Stimulated activated naive CD8-positive, alpha-beta T cell treated with anti-CD3 and anti-CD28 coated beads, Interleukin-15, Interleukin-2, amounts not matched to agents 100 ng/mL and 50 ng/mL, for 24 hours (primary cell): ENCODE measurements at regions not wholly inside any gene's neighbourhood (a gene's known extent, or its start where the extent isn't known, plus 50 kb on each side); places are given as distances from the start of the nearest gene placed in this dataset.

Source experiments
- H3K27ac Mint-ChIP-seq: one replicate; pipeline ENCODE4 v1.8.0; 2021; ENCODE audit warnings: mild to moderate bottlenecking, mixed read lengths
- H3K27me3 Mint-ChIP-seq: one replicate; pipeline ENCODE4 v1.8.0; 2021; ENCODE audit warnings: mixed read lengths
- H3K36me3 Mint-ChIP-seq: one replicate; pipeline ENCODE4 v1.8.0; 2021; ENCODE audit warnings: low read depth, mixed read lengths
- H3K4me1 Mint-ChIP-seq: one replicate; pipeline ENCODE4 v1.8.0; 2021; ENCODE audit warnings: low read depth, mixed read lengths
- H3K4me3 Mint-ChIP-seq: one replicate; pipeline ENCODE4 v1.8.0; 2021; ENCODE audit warnings: mild to moderate bottlenecking, mixed read lengths
- H3K9me3 Mint-ChIP-seq: one replicate; pipeline ENCODE4 v1.8.0; 2021; ENCODE audit warnings: mixed read lengths

GRCh38 chr5:1748271-1748670 is 51.4 kb downstream of the MRPL36 start:
- Mint-ChIP-seq H3K27me3 (peaks cover 2% of the 10 kb centered on the region), H3K4me1 (no peaks in the 10 kb centered on the region), H3K36me3 (no peaks in the 10 kb centered on the region), H3K27ac (no peak overlapping the region), H3K4me3 (no peak overlapping the region), H3K9me3 (no peaks in the 10 kb centered on the region)

DNA sequence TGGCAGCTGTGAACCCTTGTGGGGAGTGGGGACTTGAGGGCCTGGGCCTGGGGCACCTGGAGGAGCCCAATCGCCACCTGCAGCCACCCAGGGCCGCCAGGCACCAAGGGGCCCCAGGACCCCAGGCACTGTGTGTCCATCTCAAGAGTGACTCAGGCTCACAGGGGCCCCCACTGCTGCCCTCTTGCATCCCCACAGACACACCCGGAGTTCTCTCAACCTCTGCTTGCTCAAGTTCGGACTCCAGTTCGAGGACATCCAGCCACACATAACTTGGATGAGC is 51.9 kb downstream of the MRPL36 start:
- H3K4me1 Mint-ChIP-seq: no peaks in the 10 kb centered on the region
- H3K9me3 Mint-ChIP-seq: no peaks in the 10 kb centered on the region

DNA sequence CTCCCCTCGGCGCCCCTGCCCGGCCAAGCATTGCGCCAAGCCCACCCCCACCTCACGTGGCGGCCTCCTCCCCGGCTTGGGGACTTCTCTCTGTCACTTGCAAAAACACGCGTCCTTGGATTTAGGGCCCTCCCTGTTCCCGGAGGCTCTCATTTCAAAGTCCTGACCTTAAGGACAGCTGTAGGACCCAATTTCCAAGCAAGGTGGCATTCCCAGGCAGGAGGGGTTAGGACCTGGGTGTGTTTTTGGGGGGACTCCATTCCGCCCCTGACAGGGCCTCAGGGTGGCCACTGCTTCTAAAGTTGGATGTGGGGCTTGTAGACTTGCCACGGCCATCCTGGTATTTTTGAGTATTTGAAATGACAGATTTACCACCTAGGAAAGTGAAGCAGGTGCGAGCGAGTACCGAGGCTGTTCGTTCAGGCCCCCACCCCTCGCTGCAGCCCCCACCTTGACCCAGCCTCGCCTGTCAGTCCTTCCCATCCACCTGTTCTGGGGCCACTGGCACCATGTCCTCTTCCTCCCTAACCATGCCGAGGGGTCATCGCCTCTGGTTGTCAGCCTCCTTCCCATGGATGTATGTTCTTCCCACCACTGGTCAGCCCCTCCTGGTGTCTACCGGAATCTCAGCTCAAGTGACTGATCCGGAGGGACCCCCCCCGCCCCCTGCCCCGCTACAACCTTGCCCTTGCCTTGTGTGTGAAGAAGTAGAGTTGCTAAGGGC is 52.4 kb downstream of the MRPL36 start:
- Mint-ChIP-seq H3K4me1 (no peaks in the 10 kb centered on the region), H3K27me3 (peaks cover 10% of the 10 kb centered on the region), H3K4me3 (no peak overlapping the region), H3K9me3 (no peaks in the 10 kb centered on the region), H3K27ac (no peak overlapping the region), H3K36me3 (no peaks in the 10 kb centered on the region)

More for the DNA sequence above, 51.9 kb downstream of the MRPL36 start:
- Mint-ChIP-seq H3K36me3 (no peaks in the 10 kb centered on the region), H3K27me3 (peaks cover 5% of the 10 kb centered on the region), H3K27ac (no peak overlapping the region), H3K4me3 (no peak overlapping the region)

DNA sequence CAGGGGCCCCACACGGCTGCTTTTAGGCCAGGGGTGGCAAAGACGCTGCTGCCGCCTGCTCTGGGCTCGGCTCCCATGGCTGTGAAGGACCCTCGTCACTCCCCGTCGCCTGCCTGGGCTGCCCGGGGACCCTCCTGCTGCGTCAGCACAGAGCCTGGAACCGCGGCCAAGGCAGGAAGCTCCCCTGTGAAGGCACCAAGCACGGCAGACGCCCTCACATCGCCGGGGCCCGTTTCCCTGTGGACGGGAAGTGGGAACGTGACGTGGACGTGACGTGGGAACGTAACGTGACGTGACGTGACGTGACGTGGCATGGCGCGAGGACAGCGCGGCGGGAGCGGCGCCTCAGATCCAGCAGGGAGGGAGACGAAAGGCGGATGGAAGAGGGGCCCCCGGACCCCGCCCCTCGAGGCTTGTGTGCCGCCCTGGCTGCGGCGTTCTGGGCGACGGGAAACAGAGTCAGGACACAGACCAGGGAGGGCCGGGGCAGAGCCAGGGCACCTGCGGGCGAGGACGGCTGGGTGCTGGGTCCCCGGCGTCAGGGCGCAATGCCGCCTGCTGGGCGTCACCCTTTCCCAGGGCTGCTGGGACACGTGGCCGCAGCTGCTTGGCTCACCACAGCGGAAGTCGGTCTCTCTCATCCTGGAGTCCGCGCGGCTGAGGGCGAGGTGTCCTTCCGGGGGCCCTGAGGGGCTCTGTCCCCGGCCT is 53.1 kb downstream of the MRPL36 start:
- H3K36me3 Mint-ChIP-seq: no peaks in the 10 kb centered on the region
- no peaks in the 10 kb centered on the region for H3K9me3 Mint-ChIP-seq
- no peak overlapping the region for H3K27ac Mint-ChIP-seq
- no peak overlapping the region for H3K4me3 Mint-ChIP-seq
- H3K27me3 Mint-ChIP-seq: peaks cover 11% of the 10 kb centered on the region
- no peaks in the 10 kb centered on the region for H3K4me1 Mint-ChIP-seq

DNA sequence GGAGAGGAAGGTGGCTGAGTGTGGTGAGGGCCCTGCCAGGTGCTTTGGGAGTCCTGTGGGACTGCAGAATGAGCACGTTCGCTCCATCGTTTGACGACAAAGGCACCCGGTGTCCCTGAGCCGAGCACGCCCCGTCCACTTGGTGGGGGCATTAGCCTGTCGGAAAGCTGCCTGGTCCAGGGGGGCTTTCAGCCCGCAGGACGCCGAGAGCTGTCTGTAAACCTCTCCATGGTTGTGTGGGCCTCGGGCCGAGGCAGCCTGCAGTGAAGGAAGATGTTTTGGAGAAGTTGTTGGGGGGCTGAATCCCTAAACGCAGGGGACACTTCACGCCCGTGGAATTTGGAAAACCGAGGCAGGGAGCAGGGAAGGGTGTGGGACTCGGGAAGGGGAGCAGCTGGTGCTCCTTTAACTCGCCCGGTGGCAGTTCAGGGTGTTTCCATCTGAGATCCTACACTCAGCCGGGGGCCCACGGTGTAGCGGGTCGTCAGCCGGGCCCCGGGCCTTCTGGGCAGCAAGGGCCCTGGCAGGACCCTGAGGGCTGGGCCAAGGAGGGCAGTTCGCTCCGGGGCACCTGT is 53.8 kb downstream of the MRPL36 start:
- H3K27ac Mint-ChIP-seq: no peak overlapping the region
- H3K9me3 Mint-ChIP-seq: peaks cover 3% of the 10 kb centered on the region

GRCh38 chr5:1745123-1745795 is 54.4 kb downstream of the MRPL36 start:
- no peaks in the 10 kb centered on the region for H3K36me3 Mint-ChIP-seq
- H3K27ac Mint-ChIP-seq: no peak overlapping the region
- peaks cover 21% of the 10 kb centered on the region for H3K27me3 Mint-ChIP-seq
- H3K4me1 Mint-ChIP-seq: no peaks in the 10 kb centered on the region
- no peak overlapping the region for H3K4me3 Mint-ChIP-seq
- peaks cover 7% of the 10 kb centered on the region for H3K9me3 Mint-ChIP-seq

More for the DNA sequence above, 53.8 kb downstream of the MRPL36 start:
- no peaks in the 10 kb centered on the region for H3K36me3 Mint-ChIP-seq
- peaks cover 15% of the 10 kb centered on the region for H3K27me3 Mint-ChIP-seq
- H3K4me3 Mint-ChIP-seq: no peak overlapping the region
- no peaks in the 10 kb centered on the region for H3K4me1 Mint-ChIP-seq

DNA sequence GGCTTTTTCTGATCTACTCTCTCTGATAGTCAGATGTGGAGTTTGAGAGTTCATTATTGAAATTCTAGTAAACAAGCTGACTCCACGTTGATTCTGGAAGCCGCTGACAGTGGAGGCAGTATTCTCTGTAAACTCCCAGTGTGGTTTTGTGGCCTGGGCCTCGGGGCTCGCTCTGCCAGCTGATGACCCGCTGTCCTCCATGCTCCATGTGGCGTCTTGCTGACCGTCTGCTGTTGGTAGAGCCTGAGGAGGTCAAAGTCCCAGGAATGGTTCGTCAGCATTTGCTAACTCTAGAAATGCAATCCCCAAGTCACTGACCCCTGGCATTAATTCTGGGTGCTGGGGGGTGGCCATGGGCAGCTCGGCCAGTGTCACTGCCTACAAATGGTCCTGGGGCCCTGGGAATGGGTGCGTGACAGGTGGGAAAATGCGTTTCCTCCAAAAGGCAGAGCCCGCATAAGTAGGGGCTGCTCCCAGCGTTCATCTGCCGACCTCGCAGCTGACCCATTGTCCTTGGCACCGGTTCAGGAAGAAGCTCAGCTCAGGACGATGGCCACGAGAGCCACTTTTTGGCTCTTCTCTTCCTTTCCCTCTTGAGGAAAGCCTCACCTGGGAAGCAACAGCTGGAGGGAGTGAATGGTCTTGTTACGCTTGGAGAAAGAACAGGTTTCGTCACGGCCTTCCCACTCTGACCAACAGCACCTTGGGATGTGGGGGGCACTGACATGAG is 55.1 kb downstream of the MRPL36 start:
- Mint-ChIP-seq H3K36me3 (no peaks in the 10 kb centered on the region), H3K9me3 (peaks cover 7% of the 10 kb centered on the region), H3K4me1 (no peaks in the 10 kb centered on the region), H3K27ac (no peak overlapping the region), H3K27me3 (peaks cover 25% of the 10 kb centered on the region), H3K4me3 (no peak overlapping the region)

DNA sequence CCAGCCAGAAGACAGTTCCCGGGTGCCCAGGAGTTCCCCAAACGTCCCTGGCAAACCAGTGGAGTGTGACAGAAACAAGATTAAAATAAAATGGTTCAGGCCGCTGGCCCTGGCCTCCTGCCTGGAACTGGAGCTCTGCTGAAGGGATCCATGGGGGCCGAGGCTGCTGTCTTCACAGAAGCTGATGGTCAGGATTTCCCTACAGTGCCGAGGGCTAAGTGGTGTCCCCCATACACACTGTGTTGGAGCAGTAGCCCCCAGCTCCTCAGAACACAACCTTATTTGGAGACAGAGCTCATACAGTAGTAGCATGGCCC is 55.9 kb downstream of the MRPL36 start:
- H3K27me3 Mint-ChIP-seq: peaks cover 27% of the 10 kb centered on the region
- peaks cover 7% of the 10 kb centered on the region for H3K9me3 Mint-ChIP-seq
- H3K4me1 Mint-ChIP-seq: no peaks in the 10 kb centered on the region
- H3K36me3 Mint-ChIP-seq: no peaks in the 10 kb centered on the region
- H3K4me3 Mint-ChIP-seq: no peak overlapping the region
- no peak overlapping the region for H3K27ac Mint-ChIP-seq

DNA sequence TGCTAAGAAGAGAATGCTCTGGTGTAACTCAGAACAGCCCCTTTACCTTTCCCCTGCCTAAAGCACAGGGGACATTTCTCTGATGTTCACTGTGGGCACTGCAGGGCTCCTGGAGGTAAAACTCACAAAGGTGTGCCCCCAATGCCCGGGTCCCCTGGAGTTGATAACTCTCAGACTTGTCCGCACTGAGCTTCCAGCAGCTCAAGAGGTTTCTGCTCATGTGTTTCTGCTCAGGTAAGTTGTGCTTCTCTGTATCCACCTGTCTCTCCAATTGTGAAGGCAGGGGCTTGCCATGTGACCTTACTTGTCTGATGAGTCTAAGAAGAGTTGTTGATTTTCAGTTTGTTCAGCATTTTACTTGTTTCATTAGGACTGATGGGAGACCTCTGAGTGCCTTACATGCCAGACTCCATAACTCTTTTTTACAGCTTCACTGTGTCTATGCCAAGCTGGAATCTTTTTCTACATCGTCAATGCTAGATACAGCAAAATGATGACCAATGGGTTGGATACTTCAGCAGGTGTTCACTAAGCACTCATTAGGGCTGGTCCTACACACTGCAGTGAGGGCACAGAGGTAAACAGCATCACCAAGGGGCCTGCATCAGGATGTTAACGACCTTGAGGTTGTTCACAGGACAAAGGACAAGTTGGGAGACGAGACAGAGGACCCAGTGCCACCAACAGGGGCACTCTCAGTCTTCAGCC is 56.4 kb downstream of the MRPL36 start:
- H3K9me3 Mint-ChIP-seq: peaks cover 7% of the 10 kb centered on the region
- H3K27me3 Mint-ChIP-seq: peaks cover 29% of the 10 kb centered on the region
- no peak overlapping the region for H3K27ac Mint-ChIP-seq
- no peaks in the 10 kb centered on the region for H3K4me1 Mint-ChIP-seq
- H3K4me3 Mint-ChIP-seq: no peak overlapping the region
- no peaks in the 10 kb centered on the region for H3K36me3 Mint-ChIP-seq

DNA sequence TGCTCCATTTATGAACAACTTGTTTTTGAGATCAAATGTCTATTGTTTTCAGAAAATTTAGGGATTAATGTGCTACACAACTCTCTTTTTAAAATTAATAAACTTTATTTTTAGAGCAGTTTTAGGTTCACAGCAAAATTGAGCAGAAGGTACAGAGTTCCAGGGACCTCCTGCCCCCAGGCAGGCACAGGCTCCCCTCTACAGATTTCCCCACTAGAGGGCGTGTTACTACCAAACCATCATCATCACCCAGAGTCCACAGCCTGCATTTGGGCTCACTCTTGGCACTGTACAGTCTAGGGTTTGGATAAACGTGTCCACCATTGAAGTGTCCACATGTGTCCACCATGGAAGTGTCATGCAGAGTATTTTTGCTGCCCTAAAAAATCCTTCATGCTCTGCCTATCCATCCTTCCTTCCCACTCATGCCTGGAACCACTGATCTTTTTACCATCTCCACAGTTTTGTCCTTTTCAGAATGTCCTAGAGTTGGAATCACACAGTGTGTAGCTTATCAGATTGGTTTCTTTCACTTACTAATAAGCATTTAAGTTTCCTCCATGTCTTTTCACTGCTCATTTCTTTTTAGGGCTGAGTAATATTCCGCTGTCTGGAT is 61.7 kb downstream of the MRPL36 start:
- Mint-ChIP-seq H3K36me3 (no peaks in the 10 kb centered on the region), H3K4me1 (no peaks in the 10 kb centered on the region), H3K9me3 (peaks cover 7% of the 10 kb centered on the region), H3K27ac (no peak overlapping the region), H3K27me3 (peaks cover 24% of the 10 kb centered on the region), H3K4me3 (no peak overlapping the region)

DNA sequence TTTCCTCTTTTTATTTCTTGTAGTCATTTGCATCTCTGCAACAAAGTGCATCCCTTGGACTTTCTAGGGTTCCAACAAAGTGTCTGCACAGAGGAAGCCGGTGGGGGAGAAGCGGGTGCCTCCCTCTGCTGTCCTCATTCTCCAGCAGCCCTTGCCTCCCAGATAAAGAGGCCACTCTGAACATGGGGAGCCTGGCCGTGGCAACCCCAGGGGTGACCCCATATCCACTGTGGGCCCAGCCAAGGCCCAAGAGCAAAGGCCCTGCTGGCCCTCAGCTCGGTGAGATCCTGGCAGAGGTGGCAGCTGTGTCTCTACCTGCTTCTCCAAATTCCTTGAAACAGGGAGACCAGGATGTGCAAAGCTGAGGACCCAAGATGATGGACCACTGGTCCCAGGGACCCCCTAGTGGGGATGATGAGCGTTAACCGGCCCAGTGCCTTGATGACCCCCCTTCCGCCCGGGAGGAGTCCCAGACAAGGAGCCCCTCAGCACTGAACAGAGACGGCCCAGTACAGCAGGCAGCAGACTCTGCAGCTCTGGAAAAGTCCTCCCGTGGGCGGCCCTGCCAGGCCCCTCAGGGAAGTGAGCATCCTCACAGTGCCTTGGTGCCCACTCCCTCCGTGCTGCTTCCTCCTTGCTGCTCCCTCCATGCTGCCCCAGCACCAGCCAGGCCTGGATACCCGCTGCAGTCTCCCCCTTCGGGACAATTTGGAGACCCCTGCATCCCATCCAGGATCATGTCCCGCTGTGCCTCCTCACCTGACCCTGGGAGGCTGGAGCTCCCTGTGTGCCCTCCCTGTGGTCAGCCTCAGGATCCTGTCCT is 62.5 kb downstream of the MRPL36 start:
- Mint-ChIP-seq H3K36me3 (no peaks in the 10 kb centered on the region), H3K4me3 (no peak overlapping the region), H3K9me3 (peaks cover 7% of the 10 kb centered on the region), H3K27ac (no peak overlapping the region), H3K4me1 (no peaks in the 10 kb centered on the region), H3K27me3 (peaks cover 17% of the 10 kb centered on the region)

- Mint-ChIP-seq H3K36me3 (no peaks in the 10 kb centered on the region), H3K27ac (no peak overlapping the region), H3K27me3 (peaks cover 16% of the 10 kb centered on the region), H3K4me3 (no peak overlapping the region), H3K4me1 (no peaks in the 10 kb centered on the region), H3K9me3 (peaks cover 6% of the 10 kb centered on the region)
Observed at GRCh38 chr5:1736065-1736464, 63.6 kb downstream of the MRPL36 start.

- no peaks in the 10 kb centered on the region for H3K9me3 Mint-ChIP-seq
- peaks cover 10% of the 10 kb centered on the region for H3K27me3 Mint-ChIP-seq
- H3K27ac Mint-ChIP-seq: no peak overlapping the region
Observed at GRCh38 chr5:1735320-1735970, 64.2 kb downstream of the MRPL36 start.

More at GRCh38 chr5:1735320-1735970, 64.2 kb downstream of the MRPL36 start:
- H3K4me1 Mint-ChIP-seq: no peaks in the 10 kb centered on the region
- no peaks in the 10 kb centered on the region for H3K36me3 Mint-ChIP-seq
- no peak overlapping the region for H3K4me3 Mint-ChIP-seq
